ENCODE measurements at regions not wholly inside any gene's neighbourhood (a gene's known extent, or its start where the extent isn't known, plus 50 kb on each side); places are given as distances from the start of the nearest gene placed in this dataset.

DNA sequence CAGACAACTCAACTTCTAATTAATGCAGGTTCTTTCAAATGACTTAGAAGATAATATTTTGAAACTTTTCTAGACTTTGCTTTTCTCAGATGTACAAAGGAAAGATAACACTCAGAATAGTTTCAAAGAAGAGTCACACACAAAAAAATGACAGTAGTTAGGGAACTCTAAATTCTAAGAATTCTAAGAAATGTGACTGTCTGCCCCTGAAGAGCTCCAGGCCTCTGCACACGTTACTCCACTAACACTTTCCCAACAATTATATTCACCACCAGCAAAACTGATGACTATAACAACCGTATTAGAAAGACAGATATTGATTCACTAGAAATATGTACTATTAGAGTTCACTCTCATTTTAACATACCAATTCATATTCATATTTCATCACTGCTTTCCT, 133.3 kb upstream of the SMLR1 start:
- intact Hi-C loops (cut with micrococcal nuclease; ENCODE audit: unreplicated experiment) = loop anchor here (5.0 to 10.0 kb wide), 2 partner anchors 423 to 649 kb away; no protein-coding TSS in a partner anchor
- Histone ChIP-seq H3F3A (ENCODE audit: insufficient read depth, low read depth) (no peaks in the 10 kb centered on the region), H3K9me2 (ENCODE audit: insufficient read depth) (no peaks in the 10 kb centered on the region), H3K36me3 (ENCODE audit: low read depth) (no peaks in the 10 kb centered on the region), H3K9me3 (ENCODE audit: insufficient read depth, low read depth) (no peaks in the 10 kb centered on the region), H3K27ac (no peak overlapping the region), H3K27me3 (ENCODE audit: insufficient read depth, low read depth) (no peaks in the 10 kb centered on the region), H3K4me3 (no peak overlapping the region), H3K4me1 (replicated peaks; ENCODE audit: insufficient read depth) (no peaks in the 10 kb centered on the region), H2AFZ (no peak overlapping the region), H3K79me2 (ENCODE audit: low read depth) (no peaks in the 10 kb centered on the region), H4K20me1 (ENCODE audit: insufficient read depth) (no peaks in the 10 kb centered on the region), H3K4me2 (no peak overlapping the region)
- ChIA-PET CTCF (no interaction called here), POLR2A (ENCODE audit: unreplicated experiment) (no interaction called here)
- TF ChIP-seq, protein P1, sequence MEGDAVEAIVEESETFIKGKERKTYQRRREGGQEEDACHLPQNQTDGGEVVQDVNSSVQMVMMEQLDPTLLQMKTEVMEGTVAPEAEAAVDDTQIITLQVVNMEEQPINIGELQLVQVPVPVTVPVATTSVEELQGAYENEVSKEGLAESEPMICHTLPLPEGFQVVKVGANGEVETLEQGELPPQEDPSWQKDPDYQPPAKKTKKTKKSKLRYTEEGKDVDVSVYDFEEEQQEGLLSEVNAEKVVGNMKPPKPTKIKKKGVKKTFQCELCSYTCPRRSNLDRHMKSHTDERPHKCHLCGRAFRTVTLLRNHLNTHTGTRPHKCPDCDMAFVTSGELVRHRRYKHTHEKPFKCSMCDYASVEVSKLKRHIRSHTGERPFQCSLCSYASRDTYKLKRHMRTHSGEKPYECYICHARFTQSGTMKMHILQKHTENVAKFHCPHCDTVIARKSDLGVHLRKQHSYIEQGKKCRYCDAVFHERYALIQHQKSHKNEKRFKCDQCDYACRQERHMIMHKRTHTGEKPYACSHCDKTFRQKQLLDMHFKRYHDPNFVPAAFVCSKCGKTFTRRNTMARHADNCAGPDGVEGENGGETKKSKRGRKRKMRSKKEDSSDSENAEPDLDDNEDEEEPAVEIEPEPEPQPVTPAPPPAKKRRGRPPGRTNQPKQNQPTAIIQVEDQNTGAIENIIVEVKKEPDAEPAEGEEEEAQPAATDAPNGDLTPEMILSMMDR (conservative IDR thresholded peaks at IDR 0.05) = no peak
- TF ChIP-seq EZH2 (IDR thresholded peaks at IDR 0.05; ENCODE audit: low read depth) = no peak
- BruUV-seq (replicated peaks) = no TSS peak
- no peak for DNase-seq

DNA sequence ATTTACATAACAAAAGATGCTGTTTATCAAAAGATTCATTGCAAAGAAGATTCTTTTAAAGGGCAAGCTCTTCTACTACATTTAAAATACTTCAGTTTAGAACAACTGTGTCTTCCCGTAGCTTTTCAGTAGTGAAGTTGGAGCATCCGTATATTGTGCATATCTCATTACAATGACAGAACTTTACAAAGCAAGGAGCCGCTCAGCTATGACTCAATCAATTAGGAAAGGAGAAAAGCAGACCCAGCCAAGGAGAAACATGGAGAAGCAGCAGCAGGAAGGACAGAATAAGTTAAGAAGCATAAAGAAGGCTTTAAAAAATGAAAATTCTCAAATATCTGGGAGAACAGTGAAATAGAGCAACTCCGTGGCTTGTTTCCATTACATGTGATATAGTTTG, 132.6 kb upstream of the SMLR1 start:
- no TSS peak for BruUV-seq (replicated peaks)
- Histone ChIP-seq H3K27me3 (ENCODE audit: insufficient read depth, low read depth) (no peaks in the 10 kb centered on the region), H3K9me2 (ENCODE audit: insufficient read depth) (no peaks in the 10 kb centered on the region), H3K27ac (no peak overlapping the region), H3K4me2 (no peak overlapping the region), H3K9me3 (ENCODE audit: insufficient read depth, low read depth) (no peaks in the 10 kb centered on the region), H2AFZ (no peak overlapping the region), H4K20me1 (ENCODE audit: insufficient read depth) (no peaks in the 10 kb centered on the region), H3K4me3 (no peak overlapping the region), H3K79me2 (ENCODE audit: low read depth) (no peaks in the 10 kb centered on the region), H3K4me1 (replicated peaks; ENCODE audit: insufficient read depth) (no peaks in the 10 kb centered on the region), H3K36me3 (ENCODE audit: low read depth) (no peaks in the 10 kb centered on the region), H3F3A (ENCODE audit: insufficient read depth, low read depth) (no peaks in the 10 kb centered on the region)
- intact Hi-C loops (cut with micrococcal nuclease; ENCODE audit: unreplicated experiment) = loop anchor here (5.0 to 10.0 kb wide), 2 partner anchors 423 to 650 kb away; no protein-coding TSS in a partner anchor
- DNase-seq = no peak
- ChIA-PET POLR2A (ENCODE audit: unreplicated experiment) (no interaction called here), CTCF (no interaction called here)
- TF ChIP-seq EZH2 (IDR thresholded peaks at IDR 0.05; ENCODE audit: low read depth) = no peak
- TF ChIP-seq, protein P1 (conservative IDR thresholded peaks at IDR 0.05) = no peak

DNA sequence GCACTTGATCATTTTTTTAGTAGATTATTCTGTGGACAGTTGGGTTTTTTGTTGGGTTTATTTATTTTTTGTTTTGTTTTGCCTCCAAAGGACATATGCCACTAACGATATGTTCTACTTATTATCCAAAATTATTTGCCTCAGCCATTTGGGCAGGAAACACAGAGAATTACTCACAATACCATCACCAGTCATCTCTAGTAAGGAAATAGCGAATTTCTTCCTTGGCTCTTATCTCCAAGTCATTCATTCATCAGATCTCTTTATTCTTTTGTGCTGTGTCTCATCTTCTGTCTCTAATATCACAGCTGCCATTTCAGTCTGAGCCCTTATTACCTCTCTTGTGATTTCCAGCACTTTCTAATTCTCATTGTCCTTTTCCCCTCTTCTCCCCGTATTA, 130.4 kb upstream of the SMLR1 start:
- Histone ChIP-seq H3F3A (ENCODE audit: insufficient read depth, low read depth) (no peaks in the 10 kb centered on the region), H3K79me2 (ENCODE audit: low read depth) (no peaks in the 10 kb centered on the region), H3K9me2 (ENCODE audit: insufficient read depth) (no peaks in the 10 kb centered on the region), H2AFZ (no peak overlapping the region), H3K9me3 (ENCODE audit: insufficient read depth, low read depth) (no peaks in the 10 kb centered on the region), H3K27ac (no peak overlapping the region), H3K36me3 (ENCODE audit: low read depth) (no peaks in the 10 kb centered on the region), H3K4me1 (replicated peaks; ENCODE audit: insufficient read depth) (no peaks in the 10 kb centered on the region), H3K4me3 (no peak overlapping the region), H3K4me2 (no peak overlapping the region), H3K27me3 (ENCODE audit: insufficient read depth, low read depth) (no peaks in the 10 kb centered on the region), H4K20me1 (ENCODE audit: insufficient read depth) (no peaks in the 10 kb centered on the region)
- TF ChIP-seq EZH2 (IDR thresholded peaks at IDR 0.05; ENCODE audit: low read depth) = no peak
- TF ChIP-seq, protein P1 (conservative IDR thresholded peaks at IDR 0.05) = no peak
- intact Hi-C loops (cut with micrococcal nuclease; ENCODE audit: unreplicated experiment) = loop anchor here (10.0 kb wide), 1 partner anchor 652 kb away; no protein-coding TSS in a partner anchor
- no peak for DNase-seq
- BruUV-seq (replicated peaks) = no TSS peak
- POLR2A ChIA-PET (ENCODE audit: unreplicated experiment) = no interaction called here
- CTCF ChIA-PET = no interaction called here

Data from PC-9 (cell line).